Thyroid gland (tissue), 4 donors: ENCODE measurements at regions not wholly inside any gene's neighbourhood (a gene's known extent, or its start where the extent isn't known, plus 50 kb on each side); places are given as distances from the start of the nearest gene placed in this dataset.

Experiments used
- DNase-seq, 2 donors: peaks; one replicate each; pipeline ENCODE4 v3.0.0-alpha.2; 2019
- H3K27ac ChIP-seq, 3 donors: fragments of 200-600 bp; sonication (generic); 1 replicate in 2 of 3; 2 replicates in 1 of 3; pipeline ENCODE4 v1.5.1; 2016 to 2019; ENCODE audit warnings: mild to moderate bottlenecking in 1 of 3, moderate library complexity in 1 of 3
- H3K27me3 ChIP-seq: fragments of 200-600 bp; sonication (generic); one replicate; pipeline ENCODE4 v1.5.1; 2019
- H3K36me3 ChIP-seq, 2 donors: fragments of 200-600 bp; sonication (generic); one replicate each; pipeline ENCODE4 v1.5.1; 2016 to 2019
- H3K4me1 ChIP-seq, 2 donors: fragments of 200-600 bp; sonication (generic); one replicate each; pipeline ENCODE4 v1.5.1; 2017 to 2019
- H3K4me3 ChIP-seq, 3 donors: fragments of 200-600 bp; sonication (generic); replicated peaks in 1 of 3; 1 replicate in 2 of 3; 2 replicates in 1 of 3; pipeline ENCODE4 v1.5.1; 2016; ENCODE audit warnings: mild to moderate bottlenecking in 1 of 3
- H3K9me3 ChIP-seq: fragments of 200-600 bp; sonication (generic); one replicate; pipeline ENCODE4 v1.5.1; 2017
- CTCF ChIP-seq, 6 experiments: fragments of 200-600 bp in 3 of 6; fragments of 450-650 bp in 3 of 6; sonication (generic) in 3 of 6; IDR thresholded peaks; one replicate each; pipeline ENCODE4 v1.5.1; 2016 to 2019; ENCODE audit warnings: antibody characterized with exemption in 6 of 6, mild to moderate bottlenecking in 2 of 6, inconsistent platforms in 1 of 6, moderate library complexity in 1 of 6
- POLR2A ChIP-seq, 2 donors: fragments of 450-650 bp; IDR thresholded peaks; one replicate each; pipeline ENCODE4 v1.6.1; 2017; ENCODE audit warnings: antibody characterized with exemption in 2 of 2, mild to moderate bottlenecking in 2 of 2, moderate library complexity in 1 of 2
- WGBS, 2 donors: methylation state at CpG; one replicate each; pipeline ENCODE4 v1.1.5; 2017; 5-methylcytosine and 5-hydroxymethylcytosine counted together
- intact Hi-C: fragments of 100-400 bp; cut with DNase I; formaldehyde crosslinking; loops from one replicate; pipeline ENCODE4 v1.15.1; 2023

- no peak for DNase-seq
- H3K9me3 ChIP-seq = no peaks in the 10 kb centered on the region
- H3K27ac ChIP-seq = no peak overlapping the region
- TF ChIP-seq CTCF (IDR thresholded peaks at IDR 0.05) (no peak), POLR2A (IDR thresholded peaks at IDR 0.05) (no peak)
- no peaks in the 10 kb centered on the region for H3K27me3 ChIP-seq
- H3K4me1 ChIP-seq = no peaks in the 10 kb centered on the region
- intact Hi-C loops = no loop called here
- H3K36me3 ChIP-seq = no peaks in the 10 kb centered on the region
- no peak overlapping the region for H3K4me3 ChIP-seq
- WGBS, 2 donors = 91 to 92% methylated on average over 14 of the region's 14 CpGs
These were observed 101.6 kb upstream of the TEX51 start for GRCh38 chr2:126796931-126797621.

- Histone ChIP-seq H3K9me3 (no peaks in the 10 kb centered on the region), H3K4me1 (no peaks in the 10 kb centered on the region), H3K4me3 (no peak overlapping the region), H3K27me3 (no peaks in the 10 kb centered on the region), H3K36me3 (no peaks in the 10 kb centered on the region), H3K27ac (no peak overlapping the region)
- no peak for DNase-seq
- TF ChIP-seq CTCF (IDR thresholded peaks at IDR 0.05) (no peak), POLR2A (IDR thresholded peaks at IDR 0.05) (no peak)
- intact Hi-C loops = no loop called here
- 99 to 100% methylated on average over 2 to 6 of the region's 13 CpGs for WGBS, 2 donors
These were observed 100.9 kb upstream of the TEX51 start for GRCh38 chr2:126797622-126798275.

GRCh38 chr2:126798276-126799140, 100.2 kb upstream of the TEX51 start:
- intact Hi-C loops = no loop called here
- Histone ChIP-seq H3K4me1 (no peaks in the 10 kb centered on the region), H3K4me3 (no peak overlapping the region), H3K27me3 (no peaks in the 10 kb centered on the region), H3K27ac (no peak overlapping the region), H3K36me3 (no peaks in the 10 kb centered on the region), H3K9me3 (no peaks in the 10 kb centered on the region)
- TF ChIP-seq POLR2A (IDR thresholded peaks at IDR 0.05) (no peak), CTCF (IDR thresholded peaks at IDR 0.05) (no peak)
- 71% methylated on average over 9 of the region's 9 CpGs for WGBS, 2 donors
- DNase-seq = no peak

GRCh38 chr2:126799301-126799700, 99.4 kb upstream of the TEX51 start:
- H3K27me3 ChIP-seq = no peaks in the 10 kb centered on the region
- TF ChIP-seq CTCF (IDR thresholded peaks at IDR 0.05) = no peak
- no peak for TF ChIP-seq POLR2A (IDR thresholded peaks at IDR 0.05)
- no peak overlapping the region for H3K27ac ChIP-seq
- intact Hi-C loops = no loop called here
- no peaks in the 10 kb centered on the region for H3K4me1 ChIP-seq
- no peaks in the 10 kb centered on the region for H3K36me3 ChIP-seq
- no peak overlapping the region for H3K4me3 ChIP-seq
- no peak for DNase-seq
- H3K9me3 ChIP-seq = no peaks in the 10 kb centered on the region
- 78 to 86% methylated on average over 2 of the region's 2 CpGs for WGBS, 2 donors
